OCI-LY3 (cell line): ENCODE measurements at regions not wholly inside any gene's neighbourhood (a gene's known extent, or its start where the extent isn't known, plus 50 kb on each side); places are given as distances from the start of the nearest gene placed in this dataset.

Experiments used
- EZH2phosphoT487 ChIP-seq: fragments of 200-600 bp; shearing (Covaris generic); IDR thresholded peaks from 2 replicates; pipeline ENCODE4 v1.6.1; 2018; ENCODE audit warnings: antibody characterized with exemption, mixed run types, low read depth
- TF ChIP-seq, protein P1 (sequence below): fragments of 200-600, 300-600 bp; sonication (generic); IDR thresholded peaks from 2 replicates; pipeline ENCODE4 v1.5.1; 2014; ENCODE audit warnings: antibody characterized with exemption, low read length, low read depth

DNA sequence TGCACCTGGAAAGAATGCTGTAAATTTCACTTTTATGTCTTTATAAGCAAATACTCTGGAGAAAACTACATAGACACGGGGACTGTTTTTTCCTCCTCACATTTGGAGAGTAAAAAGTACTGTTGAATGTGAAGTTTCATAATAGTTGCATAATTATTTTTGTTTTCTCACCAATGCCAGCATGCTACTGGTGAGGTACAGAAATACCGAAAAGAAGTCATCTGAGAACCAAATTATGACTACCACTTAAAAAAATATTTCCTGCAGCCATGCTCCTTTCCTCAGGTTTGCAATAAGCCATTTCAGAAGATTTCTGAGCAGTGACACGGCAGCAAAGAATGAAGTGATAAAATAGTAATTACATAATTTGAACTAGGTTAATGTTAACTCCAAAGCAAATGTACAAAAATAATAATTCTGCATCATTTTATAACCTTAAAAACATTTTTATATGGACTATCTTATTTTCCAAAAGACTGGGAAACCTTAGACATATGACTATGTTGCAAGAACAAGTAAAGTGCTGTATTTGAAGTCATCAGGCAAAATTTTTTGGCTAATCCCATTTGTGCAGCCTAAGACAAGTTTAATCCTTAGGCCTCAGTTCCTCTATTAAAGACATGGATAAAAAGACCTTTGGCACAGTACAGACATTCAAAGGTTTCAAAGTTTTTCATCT, 144.7 kb downstream of the PCSK1 start:
- no peak for TF ChIP-seq EZH2phosphoT487
- TF ChIP-seq, protein P1, sequence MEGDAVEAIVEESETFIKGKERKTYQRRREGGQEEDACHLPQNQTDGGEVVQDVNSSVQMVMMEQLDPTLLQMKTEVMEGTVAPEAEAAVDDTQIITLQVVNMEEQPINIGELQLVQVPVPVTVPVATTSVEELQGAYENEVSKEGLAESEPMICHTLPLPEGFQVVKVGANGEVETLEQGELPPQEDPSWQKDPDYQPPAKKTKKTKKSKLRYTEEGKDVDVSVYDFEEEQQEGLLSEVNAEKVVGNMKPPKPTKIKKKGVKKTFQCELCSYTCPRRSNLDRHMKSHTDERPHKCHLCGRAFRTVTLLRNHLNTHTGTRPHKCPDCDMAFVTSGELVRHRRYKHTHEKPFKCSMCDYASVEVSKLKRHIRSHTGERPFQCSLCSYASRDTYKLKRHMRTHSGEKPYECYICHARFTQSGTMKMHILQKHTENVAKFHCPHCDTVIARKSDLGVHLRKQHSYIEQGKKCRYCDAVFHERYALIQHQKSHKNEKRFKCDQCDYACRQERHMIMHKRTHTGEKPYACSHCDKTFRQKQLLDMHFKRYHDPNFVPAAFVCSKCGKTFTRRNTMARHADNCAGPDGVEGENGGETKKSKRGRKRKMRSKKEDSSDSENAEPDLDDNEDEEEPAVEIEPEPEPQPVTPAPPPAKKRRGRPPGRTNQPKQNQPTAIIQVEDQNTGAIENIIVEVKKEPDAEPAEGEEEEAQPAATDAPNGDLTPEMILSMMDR: no peak
